ENCODE measurements at regions not wholly inside any gene's neighbourhood (a gene's known extent, or its start where the extent isn't known, plus 50 kb on each side); places are given as distances from the start of the nearest gene placed in this dataset.

GRCh38 chr6:40056865-40057264, 122.6 kb upstream of the MOCS1 start:
- no peaks in the 10 kb centered on the region for H3K4me1 ChIP-seq (ENCODE audit: control insufficient read depth in 5 of 5, insufficient read depth in 5 of 5, low read length in 5 of 5)
- 57 to 59% methylated on average over 1 of the region's 1 CpG for WGBS, 2 donors

GRCh38 chr6:40054602-40055001, 120.3 kb upstream of the MOCS1 start:
- no peak for TF ChIP-seq CTCF (IDR thresholded peaks at IDR 0.05; ENCODE audit: control extremely low read depth, extremely low read depth)
- no peak for DNase-seq
- H3K27me3 ChIP-seq (ENCODE audit: control insufficient read depth in 3 of 3, insufficient read depth in 3 of 3, low read length in 2 of 3), result no peaks in the 10 kb centered on the region
- H3K9me3 ChIP-seq (ENCODE audit: control insufficient read depth in 4 of 4, insufficient read depth in 3 of 4, low read length in 3 of 4), result peaks cover 0 to 1% (median 0%) of the 10 kb centered on the region in 4 donors
- H3K27ac ChIP-seq (ENCODE audit: low read depth in 1 of 2, low read length in 1 of 2), result no peak overlapping the region
- no peak overlapping the region for H3K9ac ChIP-seq (ENCODE audit: insufficient read depth in 1 of 2, low read length in 2 of 2)
- H3K4me1 ChIP-seq (ENCODE audit: control insufficient read depth in 5 of 5, insufficient read depth in 5 of 5, low read length in 5 of 5), result no peaks in the 10 kb centered on the region
- H3K36me3 ChIP-seq (ENCODE audit: control insufficient read depth in 4 of 4, insufficient read depth in 4 of 4, low read length in 4 of 4), result no peaks in the 10 kb centered on the region
- no peak for ATAC-seq (ENCODE audit: insufficient read depth, low FRiP score)
- H3K4me3 ChIP-seq, result no peak overlapping the region

More at GRCh38 chr6:40056865-40057264, 122.6 kb upstream of the MOCS1 start:
- no peaks in the 10 kb centered on the region for H3K9me3 ChIP-seq (ENCODE audit: control insufficient read depth in 4 of 4, insufficient read depth in 3 of 4, low read length in 3 of 4)
- TF ChIP-seq CTCF (IDR thresholded peaks at IDR 0.05; ENCODE audit: control extremely low read depth, extremely low read depth), result no peak
- no peak for ATAC-seq (ENCODE audit: insufficient read depth, low FRiP score)
- H3K27me3 ChIP-seq (ENCODE audit: control insufficient read depth in 3 of 3, insufficient read depth in 3 of 3, low read length in 2 of 3), result no peaks in the 10 kb centered on the region
- no peak overlapping the region for H3K4me3 ChIP-seq
- H3K36me3 ChIP-seq (ENCODE audit: control insufficient read depth in 4 of 4, insufficient read depth in 4 of 4, low read length in 4 of 4), result no peaks in the 10 kb centered on the region
- H3K9ac ChIP-seq (ENCODE audit: insufficient read depth in 1 of 2, low read length in 2 of 2), result no peak overlapping the region
- H3K27ac ChIP-seq (ENCODE audit: low read depth in 1 of 2, low read length in 1 of 2), result no peak overlapping the region
- no peak for DNase-seq

GRCh38 chr6:40054186-40054585, 119.9 kb upstream of the MOCS1 start:
- no peak for ATAC-seq (ENCODE audit: insufficient read depth, low FRiP score)
- no peak for TF ChIP-seq CTCF (IDR thresholded peaks at IDR 0.05; ENCODE audit: control extremely low read depth, extremely low read depth)
- 54 to 61% methylated on average over 2 of the region's 2 CpGs for WGBS, 2 donors

GRCh38 chr6:40049128-40049527, 114.9 kb upstream of the MOCS1 start:
- H3K9me3 ChIP-seq (ENCODE audit: control insufficient read depth in 4 of 4, insufficient read depth in 3 of 4, low read length in 3 of 4), result peaks cover 0 to 1% (median 0%) of the 10 kb centered on the region in 4 donors
- no peaks in the 10 kb centered on the region for H3K36me3 ChIP-seq (ENCODE audit: control insufficient read depth in 4 of 4, insufficient read depth in 4 of 4, low read length in 4 of 4)
- peaks cover 0 to 2% (median 0%) of the 10 kb centered on the region in 3 donors for H3K27me3 ChIP-seq (ENCODE audit: control insufficient read depth in 3 of 3, insufficient read depth in 3 of 3, low read length in 2 of 3)
- H3K27ac ChIP-seq (ENCODE audit: low read depth in 1 of 2, low read length in 1 of 2), result no peak overlapping the region
- ATAC-seq (ENCODE audit: insufficient read depth, low FRiP score), result no peak
- no peak overlapping the region for H3K4me3 ChIP-seq
- no peak overlapping the region for H3K9ac ChIP-seq (ENCODE audit: insufficient read depth in 1 of 2, low read length in 2 of 2)
- WGBS, 2 donors, result 88 to 89% methylated on average over 4 of the region's 4 CpGs
- TF ChIP-seq CTCF (IDR thresholded peaks at IDR 0.05; ENCODE audit: control extremely low read depth, extremely low read depth), result no peak
- DNase-seq, result no peak
- H3K4me1 ChIP-seq (ENCODE audit: control insufficient read depth in 5 of 5, insufficient read depth in 5 of 5, low read length in 5 of 5), result no peaks in the 10 kb centered on the region

More at GRCh38 chr6:40054186-40054585, 119.9 kb upstream of the MOCS1 start:
- Histone ChIP-seq H3K36me3 (ENCODE audit: control insufficient read depth in 4 of 4, insufficient read depth in 4 of 4, low read length in 4 of 4) (no peaks in the 10 kb centered on the region), H3K27me3 (ENCODE audit: control insufficient read depth in 3 of 3, insufficient read depth in 3 of 3, low read length in 2 of 3) (peaks cover 0 to 2% (median 0%) of the 10 kb centered on the region in 3 donors), H3K9me3 (ENCODE audit: control insufficient read depth in 4 of 4, insufficient read depth in 3 of 4, low read length in 3 of 4) (peaks cover 0 to 1% (median 0%) of the 10 kb centered on the region in 4 donors), H3K4me1 (ENCODE audit: control insufficient read depth in 5 of 5, insufficient read depth in 5 of 5, low read length in 5 of 5) (no peaks in the 10 kb centered on the region), H3K9ac (ENCODE audit: insufficient read depth in 1 of 2, low read length in 2 of 2) (no peak overlapping the region), H3K4me3 (no peak overlapping the region), H3K27ac (ENCODE audit: low read depth in 1 of 2, low read length in 1 of 2) (no peak overlapping the region)
- no peak for DNase-seq
